Neural progenitor cell (in vitro differentiated cells): ENCODE measurements at regions not wholly inside any gene's neighbourhood (a gene's known extent, or its start where the extent isn't known, plus 50 kb on each side); places are given as distances from the start of the nearest gene placed in this dataset.

Source experiments
- DNase-seq: peaks from one replicate; pipeline ENCODE4 v3.0.0-alpha.2; 2016; ENCODE audit warnings: low spot score
- H2AFZ ChIP-seq: fragments of 200-600 bp; sonication (generic); replicated peaks from 2 replicates; pipeline ENCODE4 v1.6.1; 2016; ENCODE audit warnings: antibody characterized with exemption
- H3F3A ChIP-seq: fragments of 200-600 bp; sonication (generic); 2 replicates; pipeline ENCODE4 v1.6.1; 2016; ENCODE audit warnings: antibody characterized with exemption, low read depth
- H3K27ac ChIP-seq: fragments of 200-600 bp; sonication (generic); 2 replicates; pipeline ENCODE4 v1.5.1; 2016; ENCODE audit warnings: mild to moderate bottlenecking
- H3K27me3 ChIP-seq: fragments of 200-600 bp; sonication (generic); 2 replicates; pipeline ENCODE4 v1.6.1; 2016; ENCODE audit warnings: mild to moderate bottlenecking, moderate library complexity
- H3K36me3 ChIP-seq: fragments of 200-600 bp; sonication (generic); 2 replicates; pipeline ENCODE4 v1.5.1; 2016
- H3K4me1 ChIP-seq: fragments of 200-600 bp; sonication (generic); 2 replicates; pipeline ENCODE4 v1.6.1; 2016; ENCODE audit warnings: mixed run types
- H3K4me2 ChIP-seq: fragments of 200-600 bp; sonication (generic); 2 replicates; pipeline ENCODE4 v1.6.1; 2016
- H3K4me3 ChIP-seq: fragments of 200-600 bp; sonication (generic); 2 replicates; pipeline ENCODE4 v1.5.1; 2016
- H3K79me2 ChIP-seq: fragments of 200-600 bp; sonication (generic); 2 replicates; pipeline ENCODE4 v1.6.1; 2016; ENCODE audit warnings: low read depth
- H3K9ac ChIP-seq: fragments of 200-600 bp; sonication (generic); 2 replicates; pipeline ENCODE4 v1.6.1; 2016
- H3K9me3 ChIP-seq: fragments of 200-600 bp; sonication (generic); 2 replicates; pipeline ENCODE4 v1.5.1; 2016; ENCODE audit warnings: low read depth
- H4K20me1 ChIP-seq: fragments of 200-600 bp; sonication (generic); 2 replicates; pipeline ENCODE4 v1.6.1; 2016; ENCODE audit warnings: low read depth
- H3K27ac Mint-ChIP-seq: 3 replicates; pipeline ENCODE4 v1.8.0; 2021; ENCODE audit warnings: mixed read lengths
- H3K27me3 Mint-ChIP-seq: 2 replicates; pipeline ENCODE4 v1.8.0; 2022; ENCODE audit warnings: low read depth, mild to moderate bottlenecking, inconsistent platforms, moderate library complexity, mixed read lengths; ENCODE audit not compliant: insufficient read depth
- H3K36me3 Mint-ChIP-seq: 3 replicates; pipeline ENCODE4 v1.8.0; 2021; ENCODE audit warnings: mixed read lengths
- H3K4me1 Mint-ChIP-seq: 3 replicates; pipeline ENCODE4 v1.8.0; 2021; ENCODE audit warnings: mixed read lengths
- H3K4me3 Mint-ChIP-seq: 3 replicates; pipeline ENCODE4 v1.8.0; 2021; ENCODE audit warnings: mild to moderate bottlenecking, moderate library complexity, mixed read lengths
- H3K9me3 Mint-ChIP-seq: 3 replicates; pipeline ENCODE4 v1.8.0; 2020; ENCODE audit warnings: mixed read lengths
- CTCF ChIP-seq: fragments of 200-600 bp; sonication (generic); IDR thresholded peaks from 2 replicates; pipeline ENCODE4 v1.5.1; 2017; ENCODE audit warnings: antibody characterized with exemption, mild to moderate bottlenecking
- EZH2 ChIP-seq: fragments of 200-600 bp; sonication (generic); IDR thresholded peaks from 2 replicates; pipeline ENCODE4 v1.6.1; 2017; ENCODE audit warnings: antibody characterized with exemption, mild to moderate bottlenecking, moderate library complexity
- EZH2phosphoT487 ChIP-seq: fragments of 200-600 bp; sonication (generic); IDR thresholded peaks from 2 replicates; pipeline ENCODE4 v1.6.1; 2017; ENCODE audit warnings: antibody characterized with exemption

GRCh38 chr3:59450946-59451763, 401.3 kb upstream of the CFAP20DC start:
- H3K27ac ChIP-seq = no peak overlapping the region
- peaks cover 7% of the 10 kb centered on the region for H3K4me1 ChIP-seq
- no peaks in the 10 kb centered on the region for H3F3A ChIP-seq
- H4K20me1 ChIP-seq = no peaks in the 10 kb centered on the region
- no peaks in the 10 kb centered on the region for H3K79me2 ChIP-seq
- no peaks in the 10 kb centered on the region for H3K27me3 ChIP-seq
- Mint-ChIP-seq H3K4me1 (peaks cover 18% of the 10 kb centered on the region), H3K4me3 (no peak overlapping the region), H3K9me3 (no peaks in the 10 kb centered on the region), H3K27ac (no peak overlapping the region), H3K36me3 (no peaks in the 10 kb centered on the region), H3K27me3 (no peaks in the 10 kb centered on the region)
- no peak overlapping the region for H3K4me3 ChIP-seq
- H2AFZ ChIP-seq = peak overlapping the region; percentile 63
- no peak for DNase-seq
- H3K36me3 ChIP-seq = no peaks in the 10 kb centered on the region
- no peak overlapping the region for H3K9ac ChIP-seq
- H3K9me3 ChIP-seq = no peaks in the 10 kb centered on the region
- H3K4me2 ChIP-seq = no peak overlapping the region
- TF ChIP-seq EZH2 (no peak), EZH2phosphoT487 (no peak), CTCF (no peak)

GRCh38 chr3:59450437-59450836, 400.6 kb upstream of the CFAP20DC start:
- H3K4me1 ChIP-seq = peaks cover 7% of the 10 kb centered on the region
- Mint-ChIP-seq H3K27me3 (no peaks in the 10 kb centered on the region), H3K4me1 (peaks cover 18% of the 10 kb centered on the region), H3K4me3 (no peak overlapping the region), H3K27ac (no peak overlapping the region), H3K9me3 (no peaks in the 10 kb centered on the region), H3K36me3 (no peaks in the 10 kb centered on the region)
- H3K9ac ChIP-seq = no peak overlapping the region
- H3K9me3 ChIP-seq = no peaks in the 10 kb centered on the region
- no peaks in the 10 kb centered on the region for H4K20me1 ChIP-seq
- TF ChIP-seq CTCF (no peak), EZH2 (no peak), EZH2phosphoT487 (no peak)
- H3K4me3 ChIP-seq = no peak overlapping the region
- no peak for DNase-seq
- no peaks in the 10 kb centered on the region for H3F3A ChIP-seq
- no peak overlapping the region for H3K27ac ChIP-seq
- no peak overlapping the region for H2AFZ ChIP-seq
- H3K27me3 ChIP-seq = no peaks in the 10 kb centered on the region
- H3K36me3 ChIP-seq = no peaks in the 10 kb centered on the region
- H3K79me2 ChIP-seq = no peaks in the 10 kb centered on the region
- H3K4me2 ChIP-seq = no peak overlapping the region

GRCh38 chr3:59446775-59447465, 397.1 kb upstream of the CFAP20DC start:
- no peak overlapping the region for H3K9ac ChIP-seq
- Mint-ChIP-seq H3K9me3 (no peaks in the 10 kb centered on the region), H3K4me1 (peaks cover 21% of the 10 kb centered on the region), H3K27me3 (no peaks in the 10 kb centered on the region), H3K36me3 (no peaks in the 10 kb centered on the region), H3K4me3 (no peak overlapping the region), H3K27ac (no peak overlapping the region)
- H4K20me1 ChIP-seq = no peaks in the 10 kb centered on the region
- no peak overlapping the region for H3K27ac ChIP-seq
- H2AFZ ChIP-seq = no peak overlapping the region
- no peak overlapping the region for H3K4me3 ChIP-seq
- peaks cover 2% of the 10 kb centered on the region for H3F3A ChIP-seq
- H3K9me3 ChIP-seq = no peaks in the 10 kb centered on the region
- no peaks in the 10 kb centered on the region for H3K79me2 ChIP-seq
- DNase-seq = peak; percentile 29
- H3K27me3 ChIP-seq = peaks cover 19% of the 10 kb centered on the region
- peaks cover 12% of the 10 kb centered on the region for H3K4me1 ChIP-seq
- TF ChIP-seq EZH2phosphoT487 (no peak), CTCF (no peak), EZH2 (no peak)
- H3K36me3 ChIP-seq = no peaks in the 10 kb centered on the region
- no peak overlapping the region for H3K4me2 ChIP-seq
